HCT116 (cell line): ENCODE measurements at regions not wholly inside any gene's neighbourhood (a gene's known extent, or its start where the extent isn't known, plus 50 kb on each side); places are given as distances from the start of the nearest gene placed in this dataset.

Experiments used
- ATAC-seq: fragments of 200-7000 bp; cut with Tn5 transposase; 2 replicates; pipeline ENCODE4 v1.9.1; 2020; ENCODE audit warnings: mild to moderate bottlenecking, moderate library complexity
- BruUV-seq: library from RNA; stranded (reverse); fragments of 400-500 nt; replicated peaks from 2 replicates; lab custom pipeline; 2021; lab: Mats Ljungman, UMichigan
- CTCF ChIA-PET: fragments of 300-600 bp; sonication (Branson Sonifier 250); formaldehyde crosslinking; loops from one replicate; lab custom pipeline; 2021; ENCODE audit warnings: antibody characterized with exemption; lab: Charles Lee
- POLR2A ChIA-PET: fragments of 300-600, 350-600 bp; sonication (Branson Sonifier 250); formaldehyde crosslinking; loops from one replicate; lab custom pipeline; 2021; ENCODE audit warnings: antibody characterized with exemption; lab: Charles Lee
- RAD21 ChIA-PET, 2 experiments: fragments of 300-600 bp; sonication (Branson Sonifier 250); formaldehyde crosslinking; loops; one replicate each; lab custom pipeline; 2023; ENCODE audit warnings: low total read pairs in 2 of 2; ENCODE audit not compliant: uncharacterized antibody in 2 of 2, unreplicated experiment in 2 of 2, low non-redundant PET in 1 of 2; lab: Charles Lee
- DNase-seq: peaks from one replicate; pipeline ENCODE4 v3.0.0-alpha.2; 2010; ENCODE audit warnings: low read depth, low spot score
- H2AFZ ChIP-seq: fragments of 200-600 bp; shearing (Covaris generic), sonication (generic); 2 replicates; pipeline ENCODE4 v1.6.1; 2017; ENCODE audit warnings: low read depth, mixed run types, mixed read lengths, antibody characterized with exemption, low read length; ENCODE audit not compliant: poor library complexity, severe bottlenecking
- H3K27ac ChIP-seq: 2 replicates; pipeline ENCODE4 v1.5.1; 2012; ENCODE audit warnings: low read depth, low read length
- H3K27me3 ChIP-seq: fragments of 200-600 bp; sonication (generic); 2 replicates; pipeline ENCODE4 v1.6.1; 2016; ENCODE audit warnings: mixed run types, low read length, mixed read lengths; ENCODE audit not compliant: insufficient read depth
- H3K36me3 ChIP-seq, 2 experiments: fragments of 200-500 bp in 1 of 2; fragments of 200-600 bp in 1 of 2; sonication (Bioruptor generic) in 1 of 2; sonication (generic) in 1 of 2; 2 replicates each; pipeline versions ENCODE4 v1.5.1 to v1.6.1; 2014 to 2016; ENCODE audit warnings: low read length in 2 of 2, inconsistent platforms in 1 of 2, mixed read lengths in 1 of 2, mixed run types in 1 of 2; ENCODE audit not compliant: insufficient read depth in 2 of 2, control insufficient read depth in 1 of 2
- H3K4me1 ChIP-seq, 2 experiments: fragments of 200-600 bp in 1 of 2; sonication (generic) in 1 of 2; 2 replicates each; pipeline versions ENCODE4 v1.5.1 to v1.6.1; 2012 to 2017; ENCODE audit warnings: low read length in 2 of 2, inconsistent platforms in 1 of 2, mild to moderate bottlenecking in 1 of 2, mixed read lengths in 1 of 2, mixed run types in 1 of 2, moderate library complexity in 1 of 2; ENCODE audit not compliant: insufficient read depth in 2 of 2, control insufficient read depth in 1 of 2
- H3K4me2 ChIP-seq: fragments of 200-600 bp; sonication (generic); 2 replicates; pipeline ENCODE4 v1.6.1; 2017; ENCODE audit warnings: mixed run types, low read length, mixed read lengths
- H3K4me3 ChIP-seq, 2 experiments: fragments of 200-600 bp in 1 of 2; sonication (generic) in 1 of 2; replicated peaks in 1 of 2; 2 replicates each; pipeline ENCODE4 v1.5.1; 2011 to 2016; ENCODE audit warnings: low read length in 2 of 2, control low read depth in 1 of 2, low read depth in 1 of 2, mild to moderate bottlenecking in 1 of 2, mixed read lengths in 1 of 2, mixed run types in 1 of 2
- H3K79me2 ChIP-seq: fragments of 200-600 bp; sonication (generic); 2 replicates; pipeline ENCODE4 v1.6.1; 2017; ENCODE audit warnings: mild to moderate bottlenecking, mixed run types, low read length, moderate library complexity, mixed read lengths; ENCODE audit not compliant: insufficient read depth
- H3K9ac ChIP-seq: fragments of 200-600 bp; sonication (generic); 2 replicates; pipeline ENCODE4 v1.6.1; 2016; ENCODE audit warnings: low read length, mixed read lengths
- H3K9me2 ChIP-seq: fragments of 200-600 bp; sonication (generic), shearing (Covaris generic); 2 replicates; pipeline ENCODE4 v1.6.1; 2017; ENCODE audit warnings: mixed run types, mild to moderate bottlenecking, moderate library complexity; ENCODE audit not compliant: insufficient read depth
- H3K9me3 ChIP-seq, 2 experiments: fragments of 200-500 bp in 1 of 2; fragments of 200-600 bp in 1 of 2; sonication (Bioruptor generic) in 1 of 2; sonication (generic) in 1 of 2; 2 replicates each; pipeline ENCODE4 v1.6.1; 2014 to 2017; ENCODE audit warnings: low read length in 2 of 2, mixed read lengths in 2 of 2, inconsistent platforms in 1 of 2, low read depth in 1 of 2, mild to moderate bottlenecking in 1 of 2, mixed run types in 1 of 2, moderate library complexity in 1 of 2; ENCODE audit not compliant: control insufficient read depth in 1 of 2, insufficient read depth in 1 of 2
- H4K20me1 ChIP-seq: fragments of 200-600 bp; sonication (generic), shearing (Covaris generic); 2 replicates; pipeline ENCODE4 v1.6.1; 2017; ENCODE audit warnings: mixed run types, mild to moderate bottlenecking, moderate library complexity; ENCODE audit not compliant: insufficient read depth
- CEBPB ChIP-seq: IDR thresholded peaks from 2 replicates; pipeline ENCODE4 v1.6.1; 2012; ENCODE audit warnings: low read depth
- EGR1 ChIP-seq: IDR thresholded peaks from 2 replicates; pipeline ENCODE4 v1.6.1; 2012; ENCODE audit warnings: low read depth
- EZH2 ChIP-seq: fragments of 200-600 bp; sonication (generic); IDR thresholded peaks from 2 replicates; pipeline ENCODE4 v1.6.1; 2017; ENCODE audit warnings: antibody characterized with exemption, mixed run types
- EZH2phosphoT487 ChIP-seq: fragments of 200-600 bp; IDR thresholded peaks from 2 replicates; pipeline ENCODE4 v1.6.1; 2018; ENCODE audit warnings: antibody characterized with exemption, borderline replicate concordance
- JUND ChIP-seq: IDR thresholded peaks from 2 replicates; pipeline ENCODE4 v1.6.1; 2012
- POLR2A ChIP-seq: IDR thresholded peaks from 2 replicates; pipeline ENCODE4 v1.7.0; 2011; ENCODE audit warnings: borderline replicate concordance; ENCODE audit not compliant: insufficient read depth, insufficient read length; ENCODE audit errors: extremely low read depth
- POLR2AphosphoS5 ChIP-seq: IDR thresholded peaks from 2 replicates; pipeline ENCODE4 v1.6.1; 2011; ENCODE audit warnings: mild to moderate bottlenecking, low read depth, low read length, moderate library complexity
- SIN3A ChIP-seq: IDR thresholded peaks from 2 replicates; pipeline ENCODE4 v1.6.1; 2012; ENCODE audit warnings: low read depth
- TCF7L2 ChIP-seq: IDR thresholded peaks from 2 replicates; pipeline ENCODE4 v1.7.0; 2011; ENCODE audit warnings: borderline replicate concordance, inconsistent platforms; ENCODE audit not compliant: insufficient read depth, insufficient read length; ENCODE audit errors: extremely low read depth
- YY1 ChIP-seq: IDR thresholded peaks from 2 replicates; pipeline ENCODE4 v1.6.1; 2011; ENCODE audit warnings: low read length, low read depth, moderate library complexity, mild to moderate bottlenecking; ENCODE audit not compliant: insufficient replicate concordance; ENCODE audit errors: extremely low read depth
- ZFX ChIP-seq: fragments of 450-650 bp; IDR thresholded peaks from 2 replicates; pipeline ENCODE4 v1.6.1; 2017
- ZNF274 ChIP-seq: fragments of 200-500 bp; sonication (Bioruptor generic); IDR thresholded peaks from 2 replicates; pipeline ENCODE4 v1.6.1; 2014; ENCODE audit warnings: mild to moderate bottlenecking, low read depth, low read length, inconsistent platforms
- intact Hi-C: fragments of 100-400 bp; cut with micrococcal nuclease; formaldehyde crosslinking; loops from 2 replicates; pipeline ENCODE4 v1.10.0; 2022
- TF ChIP-seq, protein P1 (sequence below), 3 experiments: fragments of 200-600 bp in 1 of 3; sonication (generic) in 1 of 3; IDR thresholded peaks in 2 of 3; conservative IDR thresholded peaks in 1 of 3; 2 replicates each; pipeline ENCODE4 v1.5.1; 2012 to 2017; ENCODE audit warnings: low read depth in 2 of 3, low read length in 2 of 3, antibody characterized with exemption in 1 of 3, borderline replicate concordance in 1 of 3, control low read depth in 1 of 3, mild to moderate bottlenecking in 1 of 3, mixed read lengths in 1 of 3, mixed run types in 1 of 3, moderate library complexity in 1 of 3; ENCODE audit not compliant: insufficient read depth in 1 of 3
- TF ChIP-seq, protein P2 (sequence below): IDR thresholded peaks from 2 replicates; pipeline ENCODE4 v1.6.1; 2012; ENCODE audit warnings: low read depth

DNA sequence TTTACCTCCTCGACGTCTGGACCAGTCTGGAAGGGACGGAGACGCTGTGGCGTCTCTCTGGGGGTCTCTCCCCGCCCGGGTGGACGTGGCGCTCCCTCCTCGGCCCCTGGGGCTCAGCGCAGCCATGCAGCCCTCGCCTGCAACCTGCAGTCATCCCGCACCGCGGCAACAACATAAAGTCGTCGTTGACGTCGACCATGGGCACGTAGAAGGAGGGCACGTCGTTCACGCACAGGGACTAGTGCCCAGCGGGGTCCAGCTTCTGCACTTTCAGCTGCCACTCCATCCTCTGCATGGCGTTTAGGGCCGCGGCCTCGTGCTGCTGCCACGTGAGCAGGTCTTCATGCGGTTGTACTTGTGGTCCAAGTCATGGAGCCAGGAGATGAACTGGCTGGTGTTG, 889.6 kb upstream of the LRRTM1 start:
- no peaks in the 10 kb centered on the region for H4K20me1 ChIP-seq
- H3K4me3 ChIP-seq: no peak overlapping the region
- H3K27ac ChIP-seq: no peak overlapping the region
- CTCF ChIA-PET: no interaction called here
- no TSS peak for BruUV-seq
- H3K4me2 ChIP-seq: no peak overlapping the region
- no peaks in the 10 kb centered on the region for H3K36me3 ChIP-seq
- no peak for DNase-seq
- H3K9ac ChIP-seq: no peak overlapping the region
- H3K4me1 ChIP-seq: no peaks in the 10 kb centered on the region
- H3K79me2 ChIP-seq: no peaks in the 10 kb centered on the region
- TF ChIP-seq CEBPB (no peak), POLR2AphosphoS5 (no peak), EZH2 (no peak), ZNF274 (no peak), EZH2phosphoT487 (no peak), TCF7L2 (no peak), JUND (no peak), POLR2A (no peak), SIN3A (no peak), YY1 (no peak), EGR1 (no peak), ZFX (no peak)
- TF ChIP-seq, protein P1, sequence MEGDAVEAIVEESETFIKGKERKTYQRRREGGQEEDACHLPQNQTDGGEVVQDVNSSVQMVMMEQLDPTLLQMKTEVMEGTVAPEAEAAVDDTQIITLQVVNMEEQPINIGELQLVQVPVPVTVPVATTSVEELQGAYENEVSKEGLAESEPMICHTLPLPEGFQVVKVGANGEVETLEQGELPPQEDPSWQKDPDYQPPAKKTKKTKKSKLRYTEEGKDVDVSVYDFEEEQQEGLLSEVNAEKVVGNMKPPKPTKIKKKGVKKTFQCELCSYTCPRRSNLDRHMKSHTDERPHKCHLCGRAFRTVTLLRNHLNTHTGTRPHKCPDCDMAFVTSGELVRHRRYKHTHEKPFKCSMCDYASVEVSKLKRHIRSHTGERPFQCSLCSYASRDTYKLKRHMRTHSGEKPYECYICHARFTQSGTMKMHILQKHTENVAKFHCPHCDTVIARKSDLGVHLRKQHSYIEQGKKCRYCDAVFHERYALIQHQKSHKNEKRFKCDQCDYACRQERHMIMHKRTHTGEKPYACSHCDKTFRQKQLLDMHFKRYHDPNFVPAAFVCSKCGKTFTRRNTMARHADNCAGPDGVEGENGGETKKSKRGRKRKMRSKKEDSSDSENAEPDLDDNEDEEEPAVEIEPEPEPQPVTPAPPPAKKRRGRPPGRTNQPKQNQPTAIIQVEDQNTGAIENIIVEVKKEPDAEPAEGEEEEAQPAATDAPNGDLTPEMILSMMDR (IDR thresholded peaks at IDR 0.05 in 2 of 3, conservative IDR thresholded peaks at IDR 0.05 in 1 of 3; ENCODE audit: borderline replicate concordance in 1 of 3, insufficient read depth in 1 of 3, low read depth in 2 of 3, low read length in 2 of 3): no peak
- TF ChIP-seq, protein P2, sequence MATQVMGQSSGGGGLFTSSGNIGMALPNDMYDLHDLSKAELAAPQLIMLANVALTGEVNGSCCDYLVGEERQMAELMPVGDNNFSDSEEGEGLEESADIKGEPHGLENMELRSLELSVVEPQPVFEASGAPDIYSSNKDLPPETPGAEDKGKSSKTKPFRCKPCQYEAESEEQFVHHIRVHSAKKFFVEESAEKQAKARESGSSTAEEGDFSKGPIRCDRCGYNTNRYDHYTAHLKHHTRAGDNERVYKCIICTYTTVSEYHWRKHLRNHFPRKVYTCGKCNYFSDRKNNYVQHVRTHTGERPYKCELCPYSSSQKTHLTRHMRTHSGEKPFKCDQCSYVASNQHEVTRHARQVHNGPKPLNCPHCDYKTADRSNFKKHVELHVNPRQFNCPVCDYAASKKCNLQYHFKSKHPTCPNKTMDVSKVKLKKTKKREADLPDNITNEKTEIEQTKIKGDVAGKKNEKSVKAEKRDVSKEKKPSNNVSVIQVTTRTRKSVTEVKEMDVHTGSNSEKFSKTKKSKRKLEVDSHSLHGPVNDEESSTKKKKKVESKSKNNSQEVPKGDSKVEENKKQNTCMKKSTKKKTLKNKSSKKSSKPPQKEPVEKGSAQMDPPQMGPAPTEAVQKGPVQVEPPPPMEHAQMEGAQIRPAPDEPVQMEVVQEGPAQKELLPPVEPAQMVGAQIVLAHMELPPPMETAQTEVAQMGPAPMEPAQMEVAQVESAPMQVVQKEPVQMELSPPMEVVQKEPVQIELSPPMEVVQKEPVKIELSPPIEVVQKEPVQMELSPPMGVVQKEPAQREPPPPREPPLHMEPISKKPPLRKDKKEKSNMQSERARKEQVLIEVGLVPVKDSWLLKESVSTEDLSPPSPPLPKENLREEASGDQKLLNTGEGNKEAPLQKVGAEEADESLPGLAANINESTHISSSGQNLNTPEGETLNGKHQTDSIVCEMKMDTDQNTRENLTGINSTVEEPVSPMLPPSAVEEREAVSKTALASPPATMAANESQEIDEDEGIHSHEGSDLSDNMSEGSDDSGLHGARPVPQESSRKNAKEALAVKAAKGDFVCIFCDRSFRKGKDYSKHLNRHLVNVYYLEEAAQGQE: no peak
- TF ChIP-seq, all 23 proteins: peak for 0
- no peaks in the 10 kb centered on the region for H3K9me3 ChIP-seq
- H3K9me2 ChIP-seq: no peaks in the 10 kb centered on the region
- no peak for ATAC-seq
- H2AFZ ChIP-seq: no peak overlapping the region
- POLR2A ChIA-PET: no interaction called here
- intact Hi-C loops: no loop called here
- no peaks in the 10 kb centered on the region for H3K27me3 ChIP-seq
- RAD21 ChIA-PET: no interaction called here
